DMS79 treated with DMSO at 0.1 percent for 48 hours (cell line): ENCODE measurements at regions not wholly inside any gene's neighbourhood (a gene's known extent, or its start where the extent isn't known, plus 50 kb on each side); places are given as distances from the start of the nearest gene placed in this dataset.
"Not testable (repeated sequence)": the region's sequence is repeated elsewhere in the genome, so short reads cannot be mapped to it uniquely, and the experiment has no call there.

Source experiments
- DNase-seq: peaks from one replicate; lab custom pipeline; 2025; lab: John Stamatoyannopoulos, UW

DNA sequence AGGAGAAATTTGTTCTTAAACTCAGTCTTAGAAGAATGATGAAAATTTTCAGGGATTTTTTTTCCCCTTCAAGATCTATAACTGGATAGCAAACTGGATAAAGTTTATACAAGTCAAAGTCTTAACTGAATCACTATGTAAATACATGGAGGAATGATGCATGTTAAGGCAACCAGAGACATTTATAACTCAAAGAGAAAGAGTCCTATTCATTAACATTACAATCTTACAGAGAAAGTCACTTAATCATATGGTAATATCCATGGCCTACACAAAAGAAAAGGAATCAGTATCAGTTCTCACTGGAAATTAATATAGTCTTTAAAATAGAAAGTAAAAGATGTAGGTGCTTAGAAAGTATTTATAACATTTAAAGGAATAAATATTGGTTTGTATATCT lies 869.1 kb downstream of the TBL1XR1 start:
- DNase-seq = no peak

GRCh38 chr3:176326894-176327490 lies 870.3 kb downstream of the TBL1XR1 start:
- not testable (repeated sequence) for DNase-seq

DNA sequence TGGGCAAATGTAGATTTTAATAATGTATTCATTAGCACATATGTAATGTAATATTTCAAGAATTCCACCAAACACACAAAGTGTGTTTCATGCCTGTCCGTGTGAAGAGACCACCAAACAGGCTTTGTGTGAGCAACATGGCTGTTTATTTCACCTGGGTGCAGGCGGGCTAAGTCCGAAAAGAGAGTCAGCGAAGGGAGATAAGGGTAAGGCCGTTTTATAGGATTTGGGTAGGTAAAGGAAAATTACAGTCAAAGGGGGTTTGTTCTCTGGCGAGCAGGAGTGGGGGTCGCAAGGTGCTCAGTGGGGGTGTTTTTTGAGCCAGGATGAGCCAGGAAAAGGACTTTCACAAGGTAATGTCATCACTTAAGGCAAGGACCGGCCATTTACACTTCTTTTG lies 875.8 kb downstream of the TBL1XR1 start:
- not testable (repeated sequence) for DNase-seq

DNA sequence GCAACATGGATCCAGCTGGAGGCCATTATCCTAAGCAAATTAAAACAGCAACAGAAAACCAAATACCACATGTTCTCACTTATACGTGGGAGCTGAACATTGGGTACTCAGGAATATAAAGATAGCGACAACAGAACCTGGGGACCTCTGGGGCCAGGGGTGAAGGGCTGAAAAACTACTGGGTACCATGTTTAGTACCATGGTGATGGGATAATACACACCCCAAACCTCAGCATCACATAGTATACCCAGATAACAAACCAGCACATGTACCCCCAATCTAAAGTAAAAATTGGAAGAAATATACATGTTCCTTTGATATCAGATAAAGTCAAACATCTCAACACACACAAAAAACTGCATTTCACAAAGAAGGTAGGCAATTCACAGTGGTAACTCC lies 876.2 kb downstream of the TBL1XR1 start:
- DNase-seq = no peak

DNA sequence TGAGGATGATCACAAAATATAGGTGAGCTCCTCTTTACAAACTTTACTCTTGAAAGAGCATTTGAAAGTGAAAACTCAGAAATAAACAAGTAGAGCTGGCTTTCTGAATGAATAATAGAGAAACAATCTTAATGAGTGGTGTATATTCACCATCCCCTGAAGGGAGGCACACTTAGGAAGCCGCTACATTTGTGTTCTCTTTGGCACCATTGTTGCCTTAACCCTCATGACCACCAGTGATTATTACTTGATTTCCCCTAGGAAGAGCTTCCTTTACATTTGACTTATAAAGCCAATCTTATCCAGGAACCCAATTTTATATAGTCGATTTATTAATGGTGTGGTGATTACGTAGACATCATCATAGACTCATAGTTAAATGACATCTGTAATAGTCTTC lies 883.9 kb downstream of the TBL1XR1 start:
- no peak for DNase-seq

- DNase-seq = no peak
Measured at GRCh38 chr3:176310641-176311040, 886.6 kb downstream of the TBL1XR1 start.

- DNase-seq = no peak
Measured at GRCh38 chr3:176302271-176302670, 895.0 kb downstream of the TBL1XR1 start.

DNA sequence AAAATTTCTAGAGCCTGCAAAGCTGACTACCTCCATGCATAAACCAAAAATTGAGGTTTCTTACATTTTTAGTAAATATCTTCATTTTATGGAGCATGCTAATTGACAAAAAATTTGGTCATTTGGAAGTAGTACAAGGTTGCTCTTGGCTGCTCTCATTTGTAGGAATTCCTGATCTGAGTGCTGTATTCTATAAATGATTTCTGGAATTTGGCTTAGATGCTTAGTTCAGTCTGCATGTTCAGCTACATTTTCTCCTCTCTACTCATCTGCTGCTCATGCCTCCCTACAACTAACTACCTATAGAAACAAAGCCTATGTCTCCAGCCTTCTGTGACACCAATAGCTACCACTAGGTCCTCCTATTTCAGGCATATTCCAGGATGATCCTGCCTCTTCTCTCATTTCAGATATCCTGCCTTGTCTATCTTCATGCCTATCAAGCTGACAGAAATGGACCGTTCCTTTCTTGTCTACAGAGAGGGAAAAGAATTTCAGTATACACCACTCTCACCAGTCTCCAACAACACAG lies 901.1 kb downstream of the TBL1XR1 start:
- no peak for DNase-seq

DNA sequence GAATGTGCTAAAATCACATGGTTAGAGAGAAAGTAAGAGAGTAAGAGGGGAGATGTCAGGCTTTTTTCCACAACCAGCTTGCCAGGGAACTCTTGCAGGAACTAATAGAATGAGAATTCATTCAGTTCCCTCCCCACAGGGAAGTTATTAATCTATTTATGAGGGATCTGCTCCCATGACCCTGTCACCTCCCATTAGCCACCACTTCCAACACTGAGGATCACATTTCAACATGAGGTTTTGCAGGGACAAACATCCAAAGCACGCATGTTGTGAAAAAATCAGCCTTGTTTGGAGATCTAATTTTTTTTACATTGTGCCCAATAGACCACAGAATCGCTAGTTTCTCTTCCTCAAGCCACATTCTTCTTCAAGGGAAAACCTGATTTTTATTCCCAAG lies 904.0 kb downstream of the TBL1XR1 start:
- no peak for DNase-seq

GRCh38 chr3:176286476-176287085 lies 910.7 kb downstream of the TBL1XR1 start:
- no peak for DNase-seq

DNA sequence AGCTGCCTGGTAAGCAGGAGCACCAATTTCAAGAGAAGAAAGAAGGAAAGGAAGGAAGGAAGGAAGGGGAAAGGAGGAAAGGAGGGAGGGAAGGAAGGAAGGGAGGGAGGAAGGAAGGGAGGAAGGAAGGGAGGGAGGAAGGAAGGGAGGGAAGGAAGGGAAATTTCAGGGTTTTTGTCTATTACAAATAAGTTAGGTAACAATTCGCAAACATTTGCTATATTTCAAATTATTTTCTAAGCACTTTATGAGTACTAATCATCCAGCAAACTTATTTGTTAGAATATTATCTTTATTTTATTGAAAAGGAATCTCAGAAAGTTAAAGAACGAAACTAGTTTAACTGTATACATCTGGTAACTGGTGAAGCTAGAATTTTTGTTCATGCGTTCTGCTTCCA lies 921.7 kb downstream of the TBL1XR1 start:
- no peak for DNase-seq

GRCh38 chr3:176275113-176275512 lies 922.2 kb downstream of the TBL1XR1 start:
- no peak for DNase-seq

- DNase-seq = peak; percentile 60
Measured at GRCh38 chr3:176274161-176274560, 923.1 kb downstream of the TBL1XR1 start.

- no peak for DNase-seq
Measured at GRCh38 chr3:176262071-176262470, 935.2 kb downstream of the TBL1XR1 start.

DNA sequence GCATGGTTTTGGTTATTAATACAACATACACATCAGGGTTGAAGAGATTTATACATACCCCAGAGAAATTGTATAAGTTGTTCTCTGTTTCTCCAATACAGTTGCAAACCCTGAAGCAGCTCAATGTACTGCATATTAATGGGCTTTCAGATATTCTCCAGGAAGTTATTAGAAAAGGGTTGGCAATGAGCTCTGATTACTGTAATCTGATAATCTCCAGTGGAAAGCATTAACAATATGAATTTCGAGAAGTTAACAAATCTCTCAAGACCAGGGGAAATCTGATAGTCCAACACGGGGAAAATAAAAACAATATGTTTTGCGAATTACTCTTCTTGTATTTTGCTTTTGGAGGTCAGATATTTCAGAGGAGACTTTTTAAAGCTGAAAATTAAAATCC lies 950.1 kb downstream of the TBL1XR1 start:
- DNase-seq = no peak

- DNase-seq = no peak
Measured at GRCh38 chr3:176219970-176220369, 977.3 kb downstream of the TBL1XR1 start.

DNA sequence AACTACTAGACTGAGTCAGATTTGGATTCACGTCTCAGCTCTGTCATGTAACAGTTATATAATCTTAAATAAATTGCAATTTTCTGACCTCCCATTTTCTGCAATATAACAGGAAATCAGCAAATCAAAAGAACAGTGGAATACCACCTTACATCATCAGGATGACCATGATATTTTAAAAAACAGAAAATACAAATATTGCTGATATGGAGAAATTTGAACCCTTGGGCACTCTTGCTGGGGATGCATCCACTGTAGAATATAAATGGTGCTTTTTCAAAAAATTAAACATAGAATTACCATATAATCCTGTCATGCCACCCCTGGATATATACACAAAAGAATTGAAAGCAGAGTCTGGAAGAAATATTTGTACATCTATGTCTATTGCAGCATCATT lies 982.5 kb downstream of the TBL1XR1 start:
- no peak for DNase-seq

- DNase-seq = not testable (repeated sequence)
Measured at GRCh38 chr3:176213314-176213713, 984.0 kb downstream of the TBL1XR1 start.

- no peak for DNase-seq
Measured at GRCh38 chr3:176208915-176209314, 988.4 kb downstream of the TBL1XR1 start.

DNA sequence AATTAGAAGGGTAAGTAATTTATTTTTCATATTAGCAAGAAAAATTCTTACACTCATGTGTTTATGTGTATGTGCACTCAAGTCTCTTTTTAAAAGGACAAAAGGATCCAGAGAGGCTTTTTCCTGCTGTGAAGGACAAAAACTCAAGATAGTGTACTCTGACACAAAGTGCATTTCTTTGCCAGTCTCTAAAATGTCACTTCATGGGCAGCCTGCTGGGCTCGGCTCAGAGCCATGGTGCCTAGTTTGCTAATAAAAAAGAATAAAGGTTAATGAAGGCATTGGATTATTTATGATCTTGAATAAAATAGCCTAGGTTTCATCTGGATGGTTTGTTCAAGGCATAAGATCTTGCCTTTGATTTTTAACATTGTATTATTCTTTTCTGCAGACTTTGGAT lies 989.0 kb downstream of the TBL1XR1 start:
- peak; percentile 42 for DNase-seq

GRCh38 chr3:176206809-176207208 lies 990.5 kb downstream of the TBL1XR1 start:
- DNase-seq = no peak

DNA sequence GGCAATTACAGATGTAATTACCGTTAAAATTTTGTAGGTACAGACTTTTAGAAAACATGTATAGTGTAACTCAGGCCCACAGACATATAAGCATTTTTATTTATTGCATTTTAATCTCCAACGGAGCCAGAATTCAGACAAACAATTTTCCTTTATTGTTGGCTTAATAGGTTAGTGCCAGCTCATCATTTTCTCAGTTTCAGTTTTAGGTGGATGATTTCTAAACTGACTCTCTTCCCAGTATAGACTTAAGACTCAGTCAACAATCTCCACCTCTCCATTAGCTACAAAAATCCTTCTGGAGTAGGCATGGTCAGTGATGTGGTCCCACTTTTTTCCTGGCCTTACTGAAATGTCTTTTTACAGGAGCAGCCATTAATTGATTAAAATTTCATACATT lies 994.6 kb downstream of the TBL1XR1 start:
- no peak for DNase-seq

DNA sequence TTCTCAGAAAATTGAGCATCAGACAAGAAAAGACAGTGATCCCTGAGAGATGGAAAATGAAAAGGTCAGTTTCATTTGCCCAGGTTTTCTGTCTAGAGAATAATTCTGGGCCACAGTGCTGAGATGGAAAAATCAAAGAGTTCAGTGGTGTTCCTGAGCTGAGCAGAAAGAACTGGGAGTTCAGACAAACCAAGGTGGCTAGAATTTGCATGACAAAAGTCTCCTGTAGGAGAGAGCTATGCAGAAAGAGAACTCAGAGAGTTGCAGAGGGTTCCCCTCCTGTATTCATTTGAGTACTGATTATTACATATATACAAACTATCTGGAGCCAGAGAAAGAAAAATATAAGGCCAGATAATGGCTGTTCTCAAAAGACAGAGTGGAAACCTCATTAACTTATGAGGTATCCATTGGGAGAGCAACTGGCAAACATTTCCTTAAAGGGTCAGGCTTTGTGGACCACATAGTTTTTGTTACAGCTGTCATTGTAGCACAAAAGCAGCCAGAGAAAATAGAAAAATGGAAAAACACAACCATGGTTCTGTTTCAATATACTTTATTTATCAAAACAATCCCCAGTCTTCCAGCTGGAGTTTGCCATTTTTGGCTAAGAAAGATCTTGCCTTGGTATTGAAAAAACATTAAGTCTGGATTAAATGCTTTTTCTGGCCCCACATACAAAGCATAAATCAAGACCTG lies 1004.1 kb downstream of the TBL1XR1 start:
- no peak for DNase-seq
